ENCODE measurements at regions not wholly inside any gene's neighbourhood (a gene's known extent, or its start where the extent isn't known, plus 50 kb on each side); places are given as distances from the start of the nearest gene placed in this dataset.

GRCh38 chr12:115149279-115149678 is 465.3 kb upstream of the TBX3 start:
- TF ChIP-seq GATA2 (IDR thresholded peaks at IDR 0.05; ENCODE audit: low read depth, low read length) (no peak), GATA3 (IDR thresholded peaks at IDR 0.05; ENCODE audit: low read depth, low read length) (no peak)
